GM23338 (cell line): ENCODE measurements at regions not wholly inside any gene's neighbourhood (a gene's known extent, or its start where the extent isn't known, plus 50 kb on each side); places are given as distances from the start of the nearest gene placed in this dataset.

Experiments
- ATAC-seq: fragments of 200-7000 bp; cut with Tn5 transposase; 3 replicates; pipeline ENCODE4 v1.9.1; 2020
- DNase-seq: peaks from one replicate; pipeline ENCODE4 v3.0.0-alpha.2; 2015; ENCODE audit warnings: low spot score
- H2AFZ ChIP-seq: fragments of 200-600 bp; sonication (generic); 2 replicates; pipeline ENCODE4 v1.8.0; 2016; ENCODE audit warnings: antibody characterized with exemption, mild to moderate bottlenecking, moderate library complexity
- H3F3A ChIP-seq: fragments of 200-600 bp; sonication (generic); replicated peaks from 2 replicates; pipeline ENCODE4 v1.8.0; 2017; ENCODE audit warnings: antibody characterized with exemption, mixed run types, low read depth
- H3K27ac ChIP-seq: fragments of 200-600 bp; sonication (generic); 2 replicates; pipeline ENCODE4 v1.6.1; 2016; ENCODE audit warnings: low read depth
- H3K27me3 ChIP-seq: fragments of 200-600 bp; sonication (generic); 2 replicates; pipeline ENCODE4 v1.8.0; 2016; ENCODE audit warnings: mild to moderate bottlenecking, mixed run types, moderate library complexity; ENCODE audit not compliant: insufficient read depth
- H3K36me3 ChIP-seq: fragments of 200-600 bp; sonication (generic); 2 replicates; pipeline ENCODE4 v1.8.0; 2016; ENCODE audit warnings: mild to moderate bottlenecking; ENCODE audit not compliant: insufficient read depth
- H3K4me1 ChIP-seq: fragments of 200-600 bp; sonication (generic); 2 replicates; pipeline ENCODE4 v1.8.0; 2016; ENCODE audit warnings: mild to moderate bottlenecking, moderate library complexity; ENCODE audit not compliant: insufficient read depth
- H3K4me2 ChIP-seq: fragments of 200-600 bp; sonication (generic); 2 replicates; pipeline ENCODE4 v1.7.1; 2017; ENCODE audit warnings: mixed run types
- H3K4me3 ChIP-seq: fragments of 200-600 bp; sonication (generic); 2 replicates; pipeline ENCODE4 v1.6.1; 2016; ENCODE audit warnings: mixed run types
- H3K79me2 ChIP-seq: fragments of 200-600 bp; sonication (generic); replicated peaks from 2 replicates; pipeline ENCODE4 v1.8.0; 2017; ENCODE audit warnings: mild to moderate bottlenecking; ENCODE audit not compliant: insufficient read depth
- H3K9me2 ChIP-seq: fragments of 200-600 bp; sonication (generic); 2 replicates; pipeline ENCODE4 v1.8.0; 2017; ENCODE audit not compliant: insufficient read depth
- H4K20me1 ChIP-seq: fragments of 200-600 bp; sonication (generic); replicated peaks from 2 replicates; pipeline ENCODE4 v1.8.0; 2017; ENCODE audit warnings: mild to moderate bottlenecking; ENCODE audit not compliant: insufficient read depth
- H3K27ac Mint-ChIP-seq: 2 replicates; pipeline ENCODE4 v1.8.0; 2020; ENCODE audit warnings: inconsistent platforms, mild to moderate bottlenecking, moderate library complexity, mixed read lengths
- H3K27me3 Mint-ChIP-seq: 3 replicates; pipeline ENCODE4 v1.8.0; 2022; ENCODE audit warnings: low read depth, mild to moderate bottlenecking, moderate library complexity, mixed read lengths, inconsistent platforms; ENCODE audit not compliant: insufficient read depth, poor library complexity
- H3K36me3 Mint-ChIP-seq: 3 replicates; pipeline ENCODE4 v1.8.0; 2021; ENCODE audit warnings: low read depth, mild to moderate bottlenecking, inconsistent platforms, moderate library complexity, mixed read lengths
- H3K4me1 Mint-ChIP-seq: 3 replicates; pipeline ENCODE4 v1.8.0; 2020; ENCODE audit warnings: mild to moderate bottlenecking, inconsistent platforms, mixed read lengths
- H3K4me3 Mint-ChIP-seq: 3 replicates; pipeline ENCODE4 v1.8.0; 2021; ENCODE audit warnings: moderate library complexity, mild to moderate bottlenecking, inconsistent platforms, mixed read lengths
- H3K9me3 Mint-ChIP-seq: 3 replicates; pipeline ENCODE4 v1.8.0; 2020; ENCODE audit warnings: moderate library complexity, mild to moderate bottlenecking, inconsistent platforms, mixed read lengths
- CREB1 ChIP-seq: fragments of 250-450 bp; sonication (Bioruptor Pico); IDR thresholded peaks from 2 replicates; pipeline ENCODE4 v1.5.0; 2020; ENCODE audit warnings: low read depth, mild to moderate bottlenecking, moderate library complexity
- CTCF ChIP-seq, 2 experiments: fragments of 200-600 bp in 1 of 2; sonication (generic) in 1 of 2; conservative IDR thresholded peaks; 2 replicates each; pipeline versions ENCODE4 v1.5.1 to v1.6.1; 2016 to 2017; ENCODE audit warnings: antibody characterized with exemption in 2 of 2, low read depth in 2 of 2, mild to moderate bottlenecking in 2 of 2, moderate library complexity in 1 of 2
- EZH2phosphoT487 ChIP-seq: fragments of 200-600 bp; sonication (generic); IDR thresholded peaks from one replicate; pipeline ENCODE4 v1.8.1; 2018; ENCODE audit warnings: antibody characterized with exemption; ENCODE audit not compliant: unreplicated experiment
- JUNB ChIP-seq: IDR thresholded peaks from one replicate; pipeline ENCODE4 v1.6.1; 2016; ENCODE audit warnings: antibody characterized with exemption; ENCODE audit not compliant: unreplicated experiment
- NANOG ChIP-seq: IDR thresholded peaks from 2 replicates; pipeline ENCODE4 v1.6.1; 2016; ENCODE audit warnings: antibody characterized with exemption, borderline replicate concordance
- POLR2AphosphoS5 ChIP-seq: IDR thresholded peaks from 2 replicates; pipeline ENCODE4 v1.6.1; 2016; ENCODE audit warnings: antibody characterized with exemption, low read depth
- STAT1 ChIP-seq: IDR thresholded peaks from one replicate; pipeline ENCODE4 v1.6.1; 2016; ENCODE audit warnings: antibody characterized with exemption; ENCODE audit not compliant: unreplicated experiment
- ZNF114 ChIP-seq: fragments of 250-450 bp; sonication (Bioruptor Pico); IDR thresholded peaks from 2 replicates; pipeline ENCODE4 v1.5.0; 2020; ENCODE audit warnings: mild to moderate bottlenecking, moderate library complexity
- ZNF331 ChIP-seq: fragments of 250-450 bp; sonication (Bioruptor Pico); IDR thresholded peaks from 2 replicates; pipeline ENCODE4 v1.5.0; 2020; ENCODE audit warnings: low read depth, mild to moderate bottlenecking, moderate library complexity
- ZNF462 ChIP-seq: fragments of 250-450 bp; sonication (Bioruptor Pico); IDR thresholded peaks from 2 replicates; pipeline ENCODE4 v1.5.0; 2020; ENCODE audit warnings: mild to moderate bottlenecking, moderate library complexity
- TF ChIP-seq, protein P1 (sequence below): IDR thresholded peaks from 2 replicates; pipeline ENCODE4 v1.6.1; 2016; ENCODE audit warnings: antibody characterized with exemption
- TF ChIP-seq, protein P2 (sequence below): IDR thresholded peaks from one replicate; pipeline ENCODE4 v1.6.1; 2018; ENCODE audit warnings: antibody characterized with exemption; ENCODE audit not compliant: unreplicated experiment

DNA sequence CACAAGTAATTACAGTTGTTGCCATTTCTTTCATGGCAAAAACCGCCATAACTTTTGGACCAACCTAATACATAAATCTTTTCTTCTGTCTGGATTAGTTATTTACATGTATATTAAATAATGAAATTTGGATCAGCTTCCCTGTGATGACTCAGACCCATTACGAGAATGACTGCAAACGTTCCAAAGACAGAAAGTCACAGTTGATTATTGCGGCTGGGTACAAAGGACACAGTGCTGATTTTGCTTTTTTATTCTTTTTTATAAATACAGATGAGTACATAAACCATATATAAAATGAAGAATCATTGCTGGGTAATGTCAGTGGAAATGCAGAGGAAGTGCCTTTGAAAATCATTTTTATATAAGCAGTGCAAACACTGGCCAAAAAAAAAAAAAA, 126.2 kb downstream of the TWIST2 start:
- H3K27me3 ChIP-seq: no peaks in the 10 kb centered on the region
- no peaks in the 10 kb centered on the region for H3K79me2 ChIP-seq
- H3K4me1 ChIP-seq: no peaks in the 10 kb centered on the region
- Mint-ChIP-seq H3K4me1 (no peaks in the 10 kb centered on the region), H3K27ac (no peak overlapping the region), H3K27me3 (peaks cover 4% of the 10 kb centered on the region), H3K9me3 (no peaks in the 10 kb centered on the region; the same call in 1 of the 3 replicates), H3K36me3 (no peaks in the 10 kb centered on the region), H3K4me3 (no peak overlapping the region)
- H4K20me1 ChIP-seq: no peaks in the 10 kb centered on the region
- no peak overlapping the region for H3K4me3 ChIP-seq
- TF ChIP-seq, protein P1, sequence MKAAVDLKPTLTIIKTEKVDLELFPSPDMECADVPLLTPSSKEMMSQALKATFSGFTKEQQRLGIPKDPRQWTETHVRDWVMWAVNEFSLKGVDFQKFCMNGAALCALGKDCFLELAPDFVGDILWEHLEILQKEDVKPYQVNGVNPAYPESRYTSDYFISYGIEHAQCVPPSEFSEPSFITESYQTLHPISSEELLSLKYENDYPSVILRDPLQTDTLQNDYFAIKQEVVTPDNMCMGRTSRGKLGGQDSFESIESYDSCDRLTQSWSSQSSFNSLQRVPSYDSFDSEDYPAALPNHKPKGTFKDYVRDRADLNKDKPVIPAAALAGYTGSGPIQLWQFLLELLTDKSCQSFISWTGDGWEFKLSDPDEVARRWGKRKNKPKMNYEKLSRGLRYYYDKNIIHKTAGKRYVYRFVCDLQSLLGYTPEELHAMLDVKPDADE: no peak
- TF ChIP-seq JUNB (no peak), CREB1 (CRISPR knock-in tag) (no peak), EZH2phosphoT487 (no peak), CTCF (conservative IDR thresholded peaks at IDR 0.05; ENCODE audit: low read depth in 2 of 2) (no peak), ZNF462 (no peak), POLR2AphosphoS5 (no peak), ZNF331 (CRISPR knock-in tag) (no peak), ZNF114 (CRISPR knock-in tag) (no peak), STAT1 (no peak), NANOG (no peak)
- TF ChIP-seq, protein P2, sequence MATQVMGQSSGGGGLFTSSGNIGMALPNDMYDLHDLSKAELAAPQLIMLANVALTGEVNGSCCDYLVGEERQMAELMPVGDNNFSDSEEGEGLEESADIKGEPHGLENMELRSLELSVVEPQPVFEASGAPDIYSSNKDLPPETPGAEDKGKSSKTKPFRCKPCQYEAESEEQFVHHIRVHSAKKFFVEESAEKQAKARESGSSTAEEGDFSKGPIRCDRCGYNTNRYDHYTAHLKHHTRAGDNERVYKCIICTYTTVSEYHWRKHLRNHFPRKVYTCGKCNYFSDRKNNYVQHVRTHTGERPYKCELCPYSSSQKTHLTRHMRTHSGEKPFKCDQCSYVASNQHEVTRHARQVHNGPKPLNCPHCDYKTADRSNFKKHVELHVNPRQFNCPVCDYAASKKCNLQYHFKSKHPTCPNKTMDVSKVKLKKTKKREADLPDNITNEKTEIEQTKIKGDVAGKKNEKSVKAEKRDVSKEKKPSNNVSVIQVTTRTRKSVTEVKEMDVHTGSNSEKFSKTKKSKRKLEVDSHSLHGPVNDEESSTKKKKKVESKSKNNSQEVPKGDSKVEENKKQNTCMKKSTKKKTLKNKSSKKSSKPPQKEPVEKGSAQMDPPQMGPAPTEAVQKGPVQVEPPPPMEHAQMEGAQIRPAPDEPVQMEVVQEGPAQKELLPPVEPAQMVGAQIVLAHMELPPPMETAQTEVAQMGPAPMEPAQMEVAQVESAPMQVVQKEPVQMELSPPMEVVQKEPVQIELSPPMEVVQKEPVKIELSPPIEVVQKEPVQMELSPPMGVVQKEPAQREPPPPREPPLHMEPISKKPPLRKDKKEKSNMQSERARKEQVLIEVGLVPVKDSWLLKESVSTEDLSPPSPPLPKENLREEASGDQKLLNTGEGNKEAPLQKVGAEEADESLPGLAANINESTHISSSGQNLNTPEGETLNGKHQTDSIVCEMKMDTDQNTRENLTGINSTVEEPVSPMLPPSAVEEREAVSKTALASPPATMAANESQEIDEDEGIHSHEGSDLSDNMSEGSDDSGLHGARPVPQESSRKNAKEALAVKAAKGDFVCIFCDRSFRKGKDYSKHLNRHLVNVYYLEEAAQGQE: no peak
- H3K36me3 ChIP-seq: no peaks in the 10 kb centered on the region
- H3F3A ChIP-seq: no peaks in the 10 kb centered on the region
- no peak overlapping the region for H2AFZ ChIP-seq
- ATAC-seq (no peak), DNase-seq (no peak)
- no peaks in the 10 kb centered on the region; the same call in 1 of the 2 replicates for H3K9me2 ChIP-seq
- H3K4me2 ChIP-seq: no peak overlapping the region
- no peak overlapping the region for H3K27ac ChIP-seq
